ENCODE measurements at regions not wholly inside any gene's neighbourhood (a gene's known extent, or its start where the extent isn't known, plus 50 kb on each side); places are given as distances from the start of the nearest gene placed in this dataset.

- no peak for DNase-seq (ENCODE audit: low read depth)
Observed at GRCh38 chr15:77540312-77541060, 92.2 kb downstream of the LINGO1 start.

- no peak for DNase-seq (ENCODE audit: low read depth)
Observed at GRCh38 chr15:77538793-77539497, 93.8 kb downstream of the LINGO1 start.

- DNase-seq (ENCODE audit: low read depth): no peak
Observed at GRCh38 chr15:77538027-77538451, 94.7 kb downstream of the LINGO1 start.

- DNase-seq (ENCODE audit: low read depth): no peak
Observed at GRCh38 chr15:77537006-77537405, 95.7 kb downstream of the LINGO1 start.

DNA sequence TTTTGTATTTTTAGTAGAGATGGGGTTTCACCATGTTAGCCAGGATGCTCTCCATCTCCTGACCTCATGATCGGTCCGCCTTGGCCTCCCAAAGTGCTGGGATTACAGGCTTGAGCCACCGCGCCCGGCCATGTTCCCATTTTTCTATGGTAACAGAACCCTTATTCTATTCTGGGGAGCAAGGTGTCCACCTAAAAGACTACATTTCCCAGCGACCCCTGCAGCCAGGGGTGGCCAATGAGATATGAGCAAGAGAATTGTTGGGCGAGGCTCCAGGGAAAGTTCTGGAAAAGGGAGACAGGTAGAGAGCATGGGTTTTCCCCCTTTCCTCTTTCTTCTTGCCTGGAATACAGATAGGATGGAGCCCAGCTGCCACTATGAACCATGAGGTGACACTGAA is 96.9 kb downstream of the LINGO1 start:
- DNase-seq (ENCODE audit: low read depth): no peak
